Stimulated activated naive CD4-positive, alpha-beta T cell treated with Interleukin-2 at 50 U/mL for 16 hours (primary cell): ENCODE measurements at regions not wholly inside any gene's neighbourhood (a gene's known extent, or its start where the extent isn't known, plus 50 kb on each side); places are given as distances from the start of the nearest gene placed in this dataset.
"Not testable (repeated sequence)": the region's sequence is repeated elsewhere in the genome, so short reads cannot be mapped to it uniquely, and the experiment has no call there.

Experiments used
- DNase-seq: peaks from one replicate; lab custom pipeline; 2025; lab: John Stamatoyannopoulos, UW

- DNase-seq = not testable (repeated sequence)
Observed at GRCh38 chr7:150193866-150194265, 129.3 kb upstream of the LRRC61 start.
